ENCODE measurements at regions not wholly inside any gene's neighbourhood (a gene's known extent, or its start where the extent isn't known, plus 50 kb on each side); places are given as distances from the start of the nearest gene placed in this dataset.

GRCh38 chr6:2502096-2502997 is 248.4 kb downstream of the MYLK4 start:
- peaks cover 38% of the 10 kb centered on the region for H3K4me1 ChIP-seq (ENCODE audit: insufficient read depth, low read length)
- H2AFZ ChIP-seq (ENCODE audit: low read length): peak overlapping the region; percentile 25
- H3K4me2 ChIP-seq (ENCODE audit: low read depth, low read length): peak overlapping the region; percentile 59
- no peaks in the 10 kb centered on the region; a peak in 1 of 5 replicates for H3K27me3 ChIP-seq (ENCODE audit: control insufficient read depth in 1 of 2, insufficient read depth in 2 of 2, low read length in 2 of 2)
- H3K4me3 ChIP-seq (replicated peaks in 1 of 3; ENCODE audit: insufficient read depth in 1 of 3, low read depth in 2 of 3, low read length in 3 of 3): peak overlapping the region in 1 of 3 experiments; percentile 13; a peak in 1 of 6 replicates
- H3K27ac ChIP-seq (ENCODE audit: extremely low read length, insufficient read depth, low read length): no peak overlapping the region
- H3K79me2 ChIP-seq (ENCODE audit: insufficient read depth, low read length): no peaks in the 10 kb centered on the region
- ATAC-seq: peak; percentile 49
- CTCF ChIA-PET (ENCODE audit: low intra/inter-chr PET ratio, low total read pairs): no interaction called here
- intact Hi-C loops (cut with micrococcal nuclease; ENCODE audit: unreplicated experiment) (no loop called here), in situ Hi-C loops (cut with HindIII; ENCODE audit: extremely low pct_ligation_motif_present, low pct_unique_long_range_greater_than_20kb) (no loop called here)
- BruUV-seq (replicated peaks): no TSS peak
- 38% methylated on average over 18 of the region's 18 CpGs for WGBS (ENCODE audit: low lambda C conversion rate)
- FAIRE-seq: peak; percentile 8
- no peaks in the 10 kb centered on the region for H3K9me3 ChIP-seq (ENCODE audit: low read length)
- peak; percentile 18 for DNase-seq (ENCODE audit: low spot score)
- no peak overlapping the region for H3K9ac ChIP-seq (ENCODE audit: insufficient read depth, low read depth, low read length)
- no peaks in the 10 kb centered on the region for H3K36me3 ChIP-seq (replicated peaks in 1 of 2; ENCODE audit: control insufficient read depth in 1 of 2, insufficient read depth in 2 of 2, low read length in 2 of 2)
- no peaks in the 10 kb centered on the region for H4K20me1 ChIP-seq (ENCODE audit: insufficient read depth, low read length)
- POLR2A ChIA-PET: no interaction called here
- TF ChIP-seq ZNF652 (CRISPR knock-in tag; IDR thresholded peaks at IDR 0.05; ENCODE audit: borderline replicate concordance, low read depth) (no peak), CCDC6 (CRISPR knock-in tag; IDR thresholded peaks at IDR 0.05) (no peak), E2F2 (CRISPR knock-in tag; IDR thresholded peaks at IDR 0.05; ENCODE audit: borderline replicate concordance) (no peak), THAP7 (CRISPR knock-in tag; IDR thresholded peaks at IDR 0.05) (no peak), ZSCAN5A (CRISPR knock-in tag; IDR thresholded peaks at IDR 0.05; ENCODE audit: borderline replicate concordance) (0 out of 2 replicates have a peak, but pooled peaks have one; percentile 31), ZNF232 (CRISPR knock-in tag; IDR thresholded peaks at IDR 0.05; ENCODE audit: borderline replicate concordance) (no peak), SALL1 (CRISPR knock-in tag; IDR thresholded peaks at IDR 0.05) (peak; percentile 31; the same call in 1 of the 2 replicates), NFATC3 (CRISPR knock-in tag; IDR thresholded peaks at IDR 0.05) (no peak), ZBTB37 (CRISPR knock-in tag; IDR thresholded peaks at IDR 0.05) (peak; percentile 75; the same call in 1 of the 2 replicates), KMT2B (CRISPR knock-in tag; IDR thresholded peaks at IDR 0.05) (no peak), NFE2 (CRISPR knock-in tag; IDR thresholded peaks at IDR 0.05) (no peak), GATAD2A (CRISPR knock-in tag; IDR thresholded peaks at IDR 0.05) (peak; percentile 23; the same call in 1 of the 2 replicates), ATF3 (CRISPR knock-in tag; IDR thresholded peaks at IDR 0.05) (no peak), ZNF710 (CRISPR knock-in tag; IDR thresholded peaks at IDR 0.05; ENCODE audit: borderline replicate concordance) (no peak)
